ENCODE measurements at regions not wholly inside any gene's neighbourhood (a gene's known extent, or its start where the extent isn't known, plus 50 kb on each side); places are given as distances from the start of the nearest gene placed in this dataset.

- H3K27ac Mint-ChIP-seq (ENCODE audit: unreplicated experiment) = no peak overlapping the region
- TF ChIP-seq CTCF (IDR thresholded peaks at IDR 0.05; ENCODE audit: insufficient read depth in 1 of 2, low read depth in 1 of 2, low read length in 1 of 2, severe bottlenecking in 1 of 2, unreplicated experiment in 1 of 2) = no peak
- no peaks in the 10 kb centered on the region for H3K27me3 Mint-ChIP-seq (ENCODE audit: insufficient read depth, unreplicated experiment)
- no peak for DNase-seq
- intact Hi-C loops (cut with micrococcal nuclease; ENCODE audit: unreplicated experiment) = no loop called here
- no peaks in the 10 kb centered on the region for H3K27me3 ChIP-seq (replicated peaks; ENCODE audit: control insufficient read depth, insufficient read depth, low read length)
- H3K4me1 Mint-ChIP-seq (ENCODE audit: low read depth, unreplicated experiment) = no peaks in the 10 kb centered on the region
- H3K36me3 Mint-ChIP-seq (ENCODE audit: insufficient read depth, unreplicated experiment) = no peaks in the 10 kb centered on the region
- H3K9me3 ChIP-seq = no peaks in the 10 kb centered on the region
- no peak overlapping the region for H3K4me3 Mint-ChIP-seq (ENCODE audit: unreplicated experiment)
- no peaks in the 10 kb centered on the region for H3K4me1 ChIP-seq
- POLR2A ChIA-PET = no interaction called here
- H3K36me3 ChIP-seq (ENCODE audit: control insufficient read depth, insufficient read depth, low read length) = no peaks in the 10 kb centered on the region
- no peak overlapping the region for H3K4me3 ChIP-seq (ENCODE audit: low read depth, low read length)
- H3K9me3 Mint-ChIP-seq (ENCODE audit: unreplicated experiment) = no peaks in the 10 kb centered on the region
- CTCF ChIA-PET = no interaction called here
- BruUV-seq (replicated peaks) = no TSS peak
These were observed 616.7 kb downstream of the RAPGEF2 start for GRCh38 chr4:159719531-159719930.

GRCh38 chr4:159722052-159722451 lies 619.2 kb downstream of the RAPGEF2 start:
- no peaks in the 10 kb centered on the region for H3K9me3 ChIP-seq
- DNase-seq = no peak
- TF ChIP-seq CTCF (IDR thresholded peaks at IDR 0.05; ENCODE audit: insufficient read depth in 1 of 2, low read depth in 1 of 2, low read length in 1 of 2, severe bottlenecking in 1 of 2, unreplicated experiment in 1 of 2) = no peak
- H3K4me1 ChIP-seq = no peaks in the 10 kb centered on the region
- H3K27me3 ChIP-seq (replicated peaks; ENCODE audit: control insufficient read depth, insufficient read depth, low read length) = no peaks in the 10 kb centered on the region
- H3K36me3 ChIP-seq (ENCODE audit: control insufficient read depth, insufficient read depth, low read length) = no peaks in the 10 kb centered on the region
- H3K4me3 ChIP-seq (ENCODE audit: low read depth, low read length) = no peak overlapping the region
- Mint-ChIP-seq H3K27ac (ENCODE audit: unreplicated experiment) (no peak overlapping the region), H3K9me3 (ENCODE audit: unreplicated experiment) (no peaks in the 10 kb centered on the region), H3K4me3 (ENCODE audit: unreplicated experiment) (no peak overlapping the region), H3K4me1 (ENCODE audit: low read depth, unreplicated experiment) (no peaks in the 10 kb centered on the region), H3K27me3 (ENCODE audit: insufficient read depth, unreplicated experiment) (no peaks in the 10 kb centered on the region), H3K36me3 (ENCODE audit: insufficient read depth, unreplicated experiment) (no peaks in the 10 kb centered on the region)
- intact Hi-C loops (cut with micrococcal nuclease; ENCODE audit: unreplicated experiment) = no loop called here
- CTCF ChIA-PET = interaction anchor here (0.6 kb wide), 1 partner anchor 145 kb away, joined by 5 read pairs; no protein-coding TSS in a partner anchor
- BruUV-seq (replicated peaks) = no TSS peak
- POLR2A ChIA-PET = no interaction called here

- POLR2A ChIA-PET = no interaction called here
- Mint-ChIP-seq H3K4me1 (ENCODE audit: low read depth, unreplicated experiment) (no peaks in the 10 kb centered on the region), H3K9me3 (ENCODE audit: unreplicated experiment) (no peaks in the 10 kb centered on the region), H3K36me3 (ENCODE audit: insufficient read depth, unreplicated experiment) (no peaks in the 10 kb centered on the region), H3K27me3 (ENCODE audit: insufficient read depth, unreplicated experiment) (no peaks in the 10 kb centered on the region), H3K27ac (ENCODE audit: unreplicated experiment) (no peak overlapping the region), H3K4me3 (ENCODE audit: unreplicated experiment) (no peak overlapping the region)
- no TSS peak for BruUV-seq (replicated peaks)
- Histone ChIP-seq H3K9me3 (no peaks in the 10 kb centered on the region), H3K4me1 (no peaks in the 10 kb centered on the region), H3K36me3 (ENCODE audit: control insufficient read depth, insufficient read depth, low read length) (no peaks in the 10 kb centered on the region), H3K27me3 (replicated peaks; ENCODE audit: control insufficient read depth, insufficient read depth, low read length) (no peaks in the 10 kb centered on the region), H3K4me3 (ENCODE audit: low read depth, low read length) (no peak overlapping the region)
- no peak for DNase-seq
- TF ChIP-seq CTCF (IDR thresholded peaks at IDR 0.05; ENCODE audit: insufficient read depth in 1 of 2, low read depth in 1 of 2, low read length in 1 of 2, severe bottlenecking in 1 of 2, unreplicated experiment in 1 of 2) = no peak
- CTCF ChIA-PET = no interaction called here
- intact Hi-C loops (cut with micrococcal nuclease; ENCODE audit: unreplicated experiment) = no loop called here
These were observed 620.0 kb downstream of the RAPGEF2 start for GRCh38 chr4:159722918-159723317.

Data from Caco-2 (cell line).